ENCODE measurements at regions not wholly inside any gene's neighbourhood (a gene's known extent, or its start where the extent isn't known, plus 50 kb on each side); places are given as distances from the start of the nearest gene placed in this dataset.

DNA sequence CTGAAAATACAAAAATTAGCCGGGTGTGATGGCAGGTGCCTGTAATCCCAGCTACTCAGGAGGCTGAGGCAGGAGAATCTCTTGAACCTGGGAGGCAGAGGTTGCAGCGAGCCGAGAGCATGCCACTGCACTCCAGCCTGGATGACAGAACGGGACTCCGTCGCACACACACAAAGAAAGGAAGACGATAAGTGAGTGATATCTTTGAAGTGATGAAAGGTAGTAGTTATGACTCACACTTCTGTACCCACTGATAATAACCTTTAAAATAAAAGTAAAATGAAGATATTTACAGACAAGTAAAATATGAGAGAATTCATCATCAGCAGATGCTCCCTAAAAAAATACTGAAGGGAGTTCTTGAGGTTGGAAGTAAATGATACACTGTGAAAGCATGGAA, 171.3 kb upstream of the CRY1 start:
- Histone ChIP-seq H3K4me3 (ENCODE audit: low read depth, low read length) (no peak overlapping the region), H3K9me3 (ENCODE audit: control insufficient read depth, insufficient read depth, low read depth, low read length) (no peaks in the 10 kb centered on the region; the same call in 1 of the 2 replicates), H3K4me1 (ENCODE audit: control insufficient read depth, insufficient read depth, low read length) (no peaks in the 10 kb centered on the region), H3K27ac (ENCODE audit: extremely low read depth, low read depth, low read length) (no peak overlapping the region), H3K36me3 (ENCODE audit: control insufficient read depth in 2 of 2, insufficient read depth in 1 of 2, low read length in 2 of 2) (no peaks in the 10 kb centered on the region)
- TF ChIP-seq ZNF354C (tag by site-specific recombination; IDR thresholded peaks at IDR 0.05; ENCODE audit: borderline replicate concordance, low read depth), result no peak
- TF ChIP-seq, protein P1, sequence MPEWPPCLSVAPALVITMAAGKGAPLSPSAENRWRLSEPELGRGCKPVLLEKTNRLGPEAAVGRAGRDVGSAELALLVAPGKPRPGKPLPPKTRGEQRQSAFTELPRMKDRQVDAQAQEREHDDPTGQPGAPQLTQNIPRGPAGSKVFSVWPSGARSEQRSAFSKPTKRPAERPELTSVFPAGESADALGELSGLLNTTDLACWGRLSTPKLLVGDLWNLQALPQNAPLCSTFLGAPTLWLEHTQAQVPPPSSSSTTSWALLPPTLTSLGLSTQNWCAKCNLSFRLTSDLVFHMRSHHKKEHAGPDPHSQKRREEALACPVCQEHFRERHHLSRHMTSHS (tag by site-specific recombination; IDR thresholded peaks at IDR 0.05), result no peak
- no peak for TF ChIP-seq ZNF513 (tag by site-specific recombination; IDR thresholded peaks at IDR 0.05)
- no peak for TF ChIP-seq ZNF558 (tag by site-specific recombination; IDR thresholded peaks at IDR 0.05)
- CTCF ChIA-PET, result no interaction called here
- POLR2A ChIA-PET, result no interaction called here

DNA sequence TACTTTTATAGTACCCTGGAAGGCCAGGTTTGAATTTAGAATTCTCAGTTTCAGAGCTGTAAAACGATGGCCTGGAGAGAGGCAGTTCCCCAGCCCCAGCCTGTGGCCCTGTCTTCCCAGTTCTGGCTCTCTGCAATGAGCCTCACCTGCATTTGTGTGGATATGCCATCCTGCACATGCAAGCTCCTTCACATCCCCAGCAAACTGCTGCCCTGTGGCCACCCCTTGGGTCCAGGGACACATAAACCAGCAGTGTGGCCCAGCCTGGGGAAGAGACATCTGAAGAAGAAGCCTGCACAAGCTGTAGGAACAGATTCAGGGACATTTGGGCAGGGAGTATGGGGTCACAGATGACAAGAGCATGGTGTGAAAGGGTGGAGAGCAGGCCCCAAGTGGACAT, 174.3 kb upstream of the CRY1 start:
- no peak for TF ChIP-seq ZNF830 (tag by site-specific recombination; IDR thresholded peaks at IDR 0.05; ENCODE audit: low read depth)
- TF ChIP-seq ZNF610 (tag by site-specific recombination; IDR thresholded peaks at IDR 0.05; ENCODE audit: borderline replicate concordance), result no peak
- no peak for TF ChIP-seq ZNF202 (tag by site-specific recombination; IDR thresholded peaks at IDR 0.05; ENCODE audit: borderline replicate concordance)
- TF ChIP-seq ZNF555 (tag by site-specific recombination; conservative IDR thresholded peaks at IDR 0.05), result no peak
- no peak for TF ChIP-seq ZNF311 (tag by site-specific recombination; IDR thresholded peaks at IDR 0.05; ENCODE audit: borderline replicate concordance)
- TF ChIP-seq ZNF785 (tag by site-specific recombination; IDR thresholded peaks at IDR 0.05), result no peak
- TF ChIP-seq, protein P2, sequence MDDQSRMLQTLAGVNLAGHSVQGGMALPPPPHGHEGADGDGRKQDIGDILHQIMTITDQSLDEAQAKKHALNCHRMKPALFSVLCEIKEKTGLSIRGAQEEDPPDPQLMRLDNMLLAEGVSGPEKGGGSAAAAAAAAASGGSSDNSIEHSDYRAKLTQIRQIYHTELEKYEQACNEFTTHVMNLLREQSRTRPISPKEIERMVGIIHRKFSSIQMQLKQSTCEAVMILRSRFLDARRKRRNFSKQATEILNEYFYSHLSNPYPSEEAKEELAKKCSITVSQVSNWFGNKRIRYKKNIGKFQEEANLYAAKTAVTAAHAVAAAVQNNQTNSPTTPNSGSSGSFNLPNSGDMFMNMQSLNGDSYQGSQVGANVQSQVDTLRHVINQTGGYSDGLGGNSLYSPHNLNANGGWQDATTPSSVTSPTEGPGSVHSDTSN (CRISPR knock-in tag; IDR thresholded peaks at IDR 0.05), result no peak
- TF ChIP-seq ZNF792 (tag by site-specific recombination; IDR thresholded peaks at IDR 0.05), result no peak
- TF ChIP-seq ZIC2 (tag by site-specific recombination; IDR thresholded peaks at IDR 0.05), result no peak
- TF ChIP-seq SP3 (tag by site-specific recombination; IDR thresholded peaks at IDR 0.05), result no peak
- no peak for TF ChIP-seq ZNF302 (tag by site-specific recombination; IDR thresholded peaks at IDR 0.05; ENCODE audit: low read depth)
- no peak for TF ChIP-seq ZBTB44 (tag by site-specific recombination; IDR thresholded peaks at IDR 0.05)
- TF ChIP-seq ZNF221 (tag by site-specific recombination; IDR thresholded peaks at IDR 0.05; ENCODE audit: borderline replicate concordance), result no peak
- TF ChIP-seq, protein P3, sequence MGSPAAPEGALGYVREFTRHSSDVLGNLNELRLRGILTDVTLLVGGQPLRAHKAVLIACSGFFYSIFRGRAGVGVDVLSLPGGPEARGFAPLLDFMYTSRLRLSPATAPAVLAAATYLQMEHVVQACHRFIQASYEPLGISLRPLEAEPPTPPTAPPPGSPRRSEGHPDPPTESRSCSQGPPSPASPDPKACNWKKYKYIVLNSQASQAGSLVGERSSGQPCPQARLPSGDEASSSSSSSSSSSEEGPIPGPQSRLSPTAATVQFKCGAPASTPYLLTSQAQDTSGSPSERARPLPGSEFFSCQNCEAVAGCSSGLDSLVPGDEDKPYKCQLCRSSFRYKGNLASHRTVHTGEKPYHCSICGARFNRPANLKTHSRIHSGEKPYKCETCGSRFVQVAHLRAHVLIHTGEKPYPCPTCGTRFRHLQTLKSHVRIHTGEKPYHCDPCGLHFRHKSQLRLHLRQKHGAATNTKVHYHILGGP (tag by site-specific recombination; IDR thresholded peaks at IDR 0.05), result no peak
- no peak for TF ChIP-seq ZNF623 (tag by site-specific recombination; IDR thresholded peaks at IDR 0.05)
- TF ChIP-seq ZFP37 (tag by site-specific recombination; IDR thresholded peaks at IDR 0.05), result no peak
- no peak for TF ChIP-seq ZNF132 (tag by site-specific recombination; IDR thresholded peaks at IDR 0.05; ENCODE audit: borderline replicate concordance)
- TF ChIP-seq ZBTB1 (tag by site-specific recombination; IDR thresholded peaks at IDR 0.05), result no peak
- no peak for TF ChIP-seq ZNF423 (tag by site-specific recombination; IDR thresholded peaks at IDR 0.05)
- H3K9me3 ChIP-seq (ENCODE audit: control insufficient read depth, insufficient read depth, low read depth, low read length), result no peaks in the 10 kb centered on the region; the same call in 1 of the 2 replicates
- ChIA-PET CTCF (interaction anchor here (0.6 kb wide), 1 partner anchor 399 kb away, joined by 4 read pairs; no protein-coding TSS in a partner anchor), POLR2A (no interaction called here)
- no peaks in the 10 kb centered on the region for H3K36me3 ChIP-seq (ENCODE audit: control insufficient read depth in 2 of 2, insufficient read depth in 1 of 2, low read length in 2 of 2)
- no peaks in the 10 kb centered on the region for H3K4me1 ChIP-seq (ENCODE audit: control insufficient read depth, insufficient read depth, low read length)
- no peak overlapping the region for H3K27ac ChIP-seq (ENCODE audit: extremely low read depth, low read depth, low read length)
- no peak overlapping the region for H3K4me3 ChIP-seq (ENCODE audit: low read depth, low read length)
